GM18505 (cell line): ENCODE measurements at regions not wholly inside any gene's neighbourhood (a gene's known extent, or its start where the extent isn't known, plus 50 kb on each side); places are given as distances from the start of the nearest gene placed in this dataset.
A peak's percentile ranks its signal among the peaks of the same experiment; 100 is the strongest.

Experiments used
- ATAC-seq: cut with Tn5 transposase; IDR thresholded peaks from one replicate; pipeline ENCODE4 v1.9.1; 2021; ENCODE audit not compliant: unreplicated experiment
- POLR2A ChIP-seq: IDR thresholded peaks from 4 replicates; pipeline ENCODE4 v1.6.1; 2011; ENCODE audit warnings: borderline replicate concordance; ENCODE audit not compliant: insufficient read depth, insufficient read length; ENCODE audit errors: extremely low read depth

GRCh38 chr4:123616951-123617461, 220.4 kb downstream of the SPRY1 start:
- TF ChIP-seq POLR2A: no peak
- peak; percentile 62 for ATAC-seq

- TF ChIP-seq POLR2A: no peak
- no peak for ATAC-seq
Measured at GRCh38 chr4:123617791-123618190, 221.2 kb downstream of the SPRY1 start.

GRCh38 chr4:123618606-123619005, 222.0 kb downstream of the SPRY1 start:
- ATAC-seq: no peak
- no peak for TF ChIP-seq POLR2A

GRCh38 chr4:123619326-123619725, 222.7 kb downstream of the SPRY1 start:
- no peak for ATAC-seq
- no peak for TF ChIP-seq POLR2A

- no peak for ATAC-seq
- TF ChIP-seq POLR2A: no peak
Measured at GRCh38 chr4:123619895-123620294, 223.3 kb downstream of the SPRY1 start.

GRCh38 chr4:123621072-123621705, 224.6 kb downstream of the SPRY1 start:
- ATAC-seq: no peak
- TF ChIP-seq POLR2A: no peak

- no peak for ATAC-seq
- TF ChIP-seq POLR2A: no peak
Measured at GRCh38 chr4:123622572-123622971, 226.0 kb downstream of the SPRY1 start.

GRCh38 chr4:123623611-123624010, 227.0 kb downstream of the SPRY1 start:
- ATAC-seq: no peak
- TF ChIP-seq POLR2A: no peak

- no peak for ATAC-seq
- no peak for TF ChIP-seq POLR2A
Measured at GRCh38 chr4:123624959-123625358, 228.4 kb downstream of the SPRY1 start.

- no peak for TF ChIP-seq POLR2A
- no peak for ATAC-seq
Measured at GRCh38 chr4:123628288-123628687, 231.7 kb downstream of the SPRY1 start.

GRCh38 chr4:123631786-123632692, 235.4 kb downstream of the SPRY1 start:
- TF ChIP-seq POLR2A: no peak
- no peak for ATAC-seq

GRCh38 chr4:123632693-123633030, 236.1 kb downstream of the SPRY1 start:
- no peak for TF ChIP-seq POLR2A
- no peak for ATAC-seq

- no peak for ATAC-seq
Measured at GRCh38 chr4:123638834-123639233, 242.2 kb downstream of the SPRY1 start.

GRCh38 chr4:123640271-123640670, 243.7 kb downstream of the SPRY1 start:
- no peak for ATAC-seq
- no peak for TF ChIP-seq POLR2A

More at GRCh38 chr4:123638834-123639233, 242.2 kb downstream of the SPRY1 start:
- TF ChIP-seq POLR2A: no peak
